Esophagus muscularis mucosa (tissue), 4 donors: ENCODE measurements at regions not wholly inside any gene's neighbourhood (a gene's known extent, or its start where the extent isn't known, plus 50 kb on each side); places are given as distances from the start of the nearest gene placed in this dataset.

Source experiments
- DNase-seq: peaks from one replicate; pipeline ENCODE4 v3.0.0-alpha.2; 2017; ENCODE audit errors: extremely low spot score
- H3K27ac ChIP-seq, 4 donors: fragments of 200-600 bp; sonication (generic); replicated peaks in 1 of 4; 1 replicate in 3 of 4; 2 replicates in 1 of 4; pipeline ENCODE4 v1.5.1; 2016 to 2019; ENCODE audit warnings: mild to moderate bottlenecking in 1 of 4
- H3K27me3 ChIP-seq, 4 donors: fragments of 200-600 bp; sonication (generic); one replicate each; pipeline versions ENCODE4 v1.5.1 to v1.6.0; 2016 to 2019
- H3K36me3 ChIP-seq, 4 donors: fragments of 200-600 bp; sonication (generic); one replicate each; pipeline ENCODE4 v1.5.1; 2016 to 2019
- H3K4me1 ChIP-seq, 4 donors: fragments of 200-600 bp; sonication (generic); one replicate each; pipeline ENCODE4 v1.5.1; 2016 to 2019
- H3K4me3 ChIP-seq, 4 donors: fragments of 200-600 bp; sonication (generic); 1 replicate in 2 of 4; 2 replicates in 2 of 4; pipeline ENCODE4 v1.5.1; 2016 to 2019; ENCODE audit warnings: mild to moderate bottlenecking in 4 of 4, moderate library complexity in 1 of 4
- H3K9me3 ChIP-seq, 4 donors: fragments of 200-600 bp; sonication (generic); 1 replicate in 3 of 4; 2 replicates in 1 of 4; pipeline ENCODE4 v1.5.1; 2016 to 2019
- EP300 ChIP-seq: sonication (generic); formaldehyde crosslinking; IDR thresholded peaks from one replicate; pipeline ENCODE4 v1.6.1; 2017; ENCODE audit warnings: antibody characterized with exemption
- POLR2A ChIP-seq: fragments of 450-650 bp; IDR thresholded peaks from one replicate; pipeline ENCODE4 v1.6.1; 2017; ENCODE audit warnings: antibody characterized with exemption, moderate library complexity, mild to moderate bottlenecking, low read depth
- POLR2AphosphoS5 ChIP-seq, 2 donors: sonication (generic); formaldehyde crosslinking; IDR thresholded peaks; one replicate each; pipeline ENCODE4 v1.6.1; 2017; ENCODE audit warnings: antibody characterized with exemption in 2 of 2
- WGBS: methylation state at CpG from one replicate; pipeline ENCODE4 v1.1.5; 2018; 5-methylcytosine and 5-hydroxymethylcytosine counted together
- intact Hi-C: fragments of 100-400 bp; cut with DNase I; formaldehyde crosslinking; loops from one replicate; pipeline ENCODE4 v1.15.1; 2023
- TF ChIP-seq, protein P1 (sequence below), 3 experiments: fragments of 200-600 bp in 2 of 3; fragments of 450-650 bp in 1 of 3; sonication (generic) in 2 of 3; IDR thresholded peaks; one replicate each; pipeline ENCODE4 v1.5.1; 2017 to 2019; ENCODE audit warnings: antibody characterized with exemption in 3 of 3, mild to moderate bottlenecking in 2 of 3, moderate library complexity in 1 of 3

DNA sequence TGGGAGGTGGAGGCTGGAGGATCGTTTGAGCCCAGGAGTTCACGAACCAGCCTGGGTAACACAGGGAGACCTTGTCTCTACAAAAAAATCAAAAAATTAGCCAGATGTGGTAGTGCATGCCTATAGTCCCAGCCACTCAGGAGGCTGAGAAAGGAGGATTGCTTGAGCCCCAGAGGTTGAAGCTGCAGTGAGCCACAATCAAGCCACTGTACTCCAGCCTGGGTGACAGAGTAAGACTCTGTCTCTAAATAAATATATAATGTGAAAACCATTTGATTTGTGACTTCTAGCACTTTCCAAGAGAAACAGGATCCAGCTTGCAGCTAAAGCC, 459.1 kb downstream of the SOX9 start:
- H3K4me3 ChIP-seq: no peak overlapping the region

DNA sequence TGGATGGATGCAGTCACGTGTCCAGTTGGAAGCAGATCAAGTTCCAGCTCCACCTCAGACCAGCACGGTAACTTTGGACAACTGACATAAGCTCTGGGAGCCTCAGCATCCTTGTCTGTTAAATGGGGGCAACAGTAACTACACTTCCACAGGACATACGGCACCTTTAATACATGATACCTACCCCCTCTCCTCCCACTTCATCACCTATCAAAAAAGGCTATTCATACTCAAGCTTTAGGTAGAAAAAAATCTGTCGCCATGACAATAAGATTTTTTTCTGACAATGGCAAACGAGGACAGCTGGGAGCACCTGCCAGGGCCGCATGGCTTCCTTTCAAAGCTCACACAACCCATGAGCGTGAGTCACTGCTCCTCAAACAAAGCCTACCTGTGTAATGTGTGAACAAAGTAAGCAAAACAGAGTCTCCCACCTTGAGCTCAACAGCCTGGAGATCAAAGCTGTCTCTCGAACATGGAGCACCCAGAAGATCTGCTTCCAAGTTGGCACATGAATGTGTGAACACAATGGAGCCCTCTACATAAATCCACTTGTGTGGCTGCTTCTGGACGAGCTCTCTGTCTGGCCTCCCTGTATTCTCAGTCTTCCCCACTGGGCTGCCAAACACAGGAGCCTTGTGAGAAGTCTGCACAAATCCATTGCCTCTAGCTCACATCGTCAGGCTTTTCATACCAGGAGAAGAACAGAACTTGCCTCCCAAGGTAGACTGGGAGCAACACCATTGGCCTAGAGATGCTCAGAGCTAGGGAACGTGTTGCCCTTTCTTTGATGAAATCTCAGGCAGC, 459.7 kb downstream of the SOX9 start:
- Histone ChIP-seq H3K9me3 (no peaks in the 10 kb centered on the region), H3K4me1 (no peaks in the 10 kb centered on the region), H3K36me3 (no peaks in the 10 kb centered on the region), H3K27me3 (peaks cover 0 to 10% (median 0%) of the 10 kb centered on the region in 4 donors), H3K27ac (no peak overlapping the region), H3K4me3 (no peak overlapping the region)
- intact Hi-C loops: no loop called here
- WGBS: 68% methylated on average over 11 of the region's 11 CpGs
- DNase-seq: no peak
- TF ChIP-seq POLR2AphosphoS5 (IDR thresholded peaks at IDR 0.05): no peak
- no peak for TF ChIP-seq EP300
- TF ChIP-seq, protein P1, sequence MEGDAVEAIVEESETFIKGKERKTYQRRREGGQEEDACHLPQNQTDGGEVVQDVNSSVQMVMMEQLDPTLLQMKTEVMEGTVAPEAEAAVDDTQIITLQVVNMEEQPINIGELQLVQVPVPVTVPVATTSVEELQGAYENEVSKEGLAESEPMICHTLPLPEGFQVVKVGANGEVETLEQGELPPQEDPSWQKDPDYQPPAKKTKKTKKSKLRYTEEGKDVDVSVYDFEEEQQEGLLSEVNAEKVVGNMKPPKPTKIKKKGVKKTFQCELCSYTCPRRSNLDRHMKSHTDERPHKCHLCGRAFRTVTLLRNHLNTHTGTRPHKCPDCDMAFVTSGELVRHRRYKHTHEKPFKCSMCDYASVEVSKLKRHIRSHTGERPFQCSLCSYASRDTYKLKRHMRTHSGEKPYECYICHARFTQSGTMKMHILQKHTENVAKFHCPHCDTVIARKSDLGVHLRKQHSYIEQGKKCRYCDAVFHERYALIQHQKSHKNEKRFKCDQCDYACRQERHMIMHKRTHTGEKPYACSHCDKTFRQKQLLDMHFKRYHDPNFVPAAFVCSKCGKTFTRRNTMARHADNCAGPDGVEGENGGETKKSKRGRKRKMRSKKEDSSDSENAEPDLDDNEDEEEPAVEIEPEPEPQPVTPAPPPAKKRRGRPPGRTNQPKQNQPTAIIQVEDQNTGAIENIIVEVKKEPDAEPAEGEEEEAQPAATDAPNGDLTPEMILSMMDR (IDR thresholded peaks at IDR 0.05): no peak
- no peak for TF ChIP-seq POLR2A

More for the DNA sequence above, 459.1 kb downstream of the SOX9 start:
- TF ChIP-seq POLR2AphosphoS5 (IDR thresholded peaks at IDR 0.05) (no peak), EP300 (no peak), POLR2A (no peak)
- TF ChIP-seq, protein P1 (IDR thresholded peaks at IDR 0.05): no peak
- no peak for DNase-seq
- Histone ChIP-seq H3K27me3 (peaks cover 0 to 15% (median 0%) of the 10 kb centered on the region in 4 donors), H3K4me1 (no peaks in the 10 kb centered on the region), H3K36me3 (no peaks in the 10 kb centered on the region), H3K9me3 (no peaks in the 10 kb centered on the region), H3K27ac (no peak overlapping the region)
- intact Hi-C loops: no loop called here
- WGBS: 70% methylated on average over 2 of the region's 2 CpGs

DNA sequence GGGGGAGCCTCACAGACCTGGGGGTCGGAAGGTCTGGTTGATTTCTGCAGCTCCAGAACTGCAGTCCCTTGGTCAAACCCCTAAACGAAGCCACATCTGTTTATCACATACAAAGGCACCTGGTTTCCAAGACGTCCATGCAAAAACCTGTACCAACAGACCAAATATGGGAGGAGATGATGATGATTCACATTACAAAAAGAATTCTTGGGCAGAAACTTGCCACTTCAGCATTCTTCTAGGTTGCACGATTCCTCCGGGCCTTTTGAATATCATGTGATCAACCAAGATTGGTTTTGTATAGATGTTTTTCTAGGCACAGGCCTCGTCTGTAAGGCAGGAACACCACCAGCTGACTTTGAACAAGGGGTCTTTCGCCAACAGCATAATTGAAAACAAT, 466.3 kb downstream of the SOX9 start:
- intact Hi-C loops: no loop called here
- 79% methylated on average over 7 of the region's 7 CpGs for WGBS
- H3K9me3 ChIP-seq: no peaks in the 10 kb centered on the region
- H3K27me3 ChIP-seq: peaks cover 0 to 29% (median 0%) of the 10 kb centered on the region in 4 donors
- no peak overlapping the region for H3K27ac ChIP-seq
- H3K4me1 ChIP-seq: peaks cover 0 to 15% (median 13%) of the 10 kb centered on the region in 4 donors
- H3K36me3 ChIP-seq: no peaks in the 10 kb centered on the region
- no peak overlapping the region for H3K4me3 ChIP-seq
- no peak for TF ChIP-seq POLR2A
- no peak for TF ChIP-seq POLR2AphosphoS5 (IDR thresholded peaks at IDR 0.05)
- TF ChIP-seq, protein P1 (IDR thresholded peaks at IDR 0.05): no peak
- TF ChIP-seq EP300: no peak
- no peak for DNase-seq

DNA sequence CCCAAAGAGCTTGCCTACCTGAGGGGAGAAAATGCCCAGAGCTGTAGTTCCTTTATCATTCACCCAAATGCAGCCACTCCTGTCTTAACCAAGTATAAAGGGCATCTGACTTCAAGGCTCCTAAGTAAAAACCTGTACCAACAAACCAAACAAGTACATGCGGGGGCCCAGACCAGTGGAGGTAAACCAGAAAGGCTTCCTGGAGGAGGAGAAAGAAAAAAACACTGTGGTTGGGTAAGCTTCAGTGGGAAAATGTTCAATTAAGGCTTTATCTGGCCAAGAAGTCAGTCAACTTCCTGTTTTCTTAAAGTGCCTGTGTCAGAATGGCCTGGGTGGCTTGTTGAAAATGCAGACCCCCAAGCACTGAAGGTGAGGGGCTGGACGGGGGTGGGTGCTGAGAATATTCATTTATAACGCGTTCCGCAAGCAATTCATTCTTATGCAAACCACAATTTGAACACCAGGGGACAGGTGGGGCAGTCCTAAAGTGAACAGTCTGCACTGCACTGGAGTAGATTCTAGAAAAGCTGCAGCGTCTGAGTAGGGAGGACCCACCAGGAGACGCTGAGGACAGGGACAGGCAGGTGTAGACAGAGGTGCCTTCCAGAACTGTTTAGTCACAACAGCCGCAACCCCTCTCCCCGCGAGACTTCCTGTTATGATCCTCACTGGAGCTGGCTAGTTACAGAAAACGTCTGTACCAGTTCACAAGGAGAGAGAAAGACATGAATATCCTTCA, 467.1 kb downstream of the SOX9 start:
- Histone ChIP-seq H3K36me3 (no peaks in the 10 kb centered on the region), H3K9me3 (no peaks in the 10 kb centered on the region), H3K4me3 (no peak overlapping the region), H3K27me3 (peaks cover 0 to 37% (median 2%) of the 10 kb centered on the region in 4 donors), H3K27ac (no peak overlapping the region), H3K4me1 (peaks cover 0 to 23% (median 21%) of the 10 kb centered on the region in 4 donors)
- WGBS: 26% methylated on average over 11 of the region's 11 CpGs
- no peak for DNase-seq
- TF ChIP-seq POLR2A: no peak
- TF ChIP-seq POLR2AphosphoS5 (IDR thresholded peaks at IDR 0.05): no peak
- no peak for TF ChIP-seq EP300
- TF ChIP-seq, protein P1 (IDR thresholded peaks at IDR 0.05): no peak
- intact Hi-C loops: no loop called here
